ENCODE measurements at regions not wholly inside any gene's neighbourhood (a gene's known extent, or its start where the extent isn't known, plus 50 kb on each side); places are given as distances from the start of the nearest gene placed in this dataset.

GRCh38 chr4:11814758-11815157 is 386.1 kb upstream of the HS3ST1 start (continued):
- TF ChIP-seq, protein P1, sequence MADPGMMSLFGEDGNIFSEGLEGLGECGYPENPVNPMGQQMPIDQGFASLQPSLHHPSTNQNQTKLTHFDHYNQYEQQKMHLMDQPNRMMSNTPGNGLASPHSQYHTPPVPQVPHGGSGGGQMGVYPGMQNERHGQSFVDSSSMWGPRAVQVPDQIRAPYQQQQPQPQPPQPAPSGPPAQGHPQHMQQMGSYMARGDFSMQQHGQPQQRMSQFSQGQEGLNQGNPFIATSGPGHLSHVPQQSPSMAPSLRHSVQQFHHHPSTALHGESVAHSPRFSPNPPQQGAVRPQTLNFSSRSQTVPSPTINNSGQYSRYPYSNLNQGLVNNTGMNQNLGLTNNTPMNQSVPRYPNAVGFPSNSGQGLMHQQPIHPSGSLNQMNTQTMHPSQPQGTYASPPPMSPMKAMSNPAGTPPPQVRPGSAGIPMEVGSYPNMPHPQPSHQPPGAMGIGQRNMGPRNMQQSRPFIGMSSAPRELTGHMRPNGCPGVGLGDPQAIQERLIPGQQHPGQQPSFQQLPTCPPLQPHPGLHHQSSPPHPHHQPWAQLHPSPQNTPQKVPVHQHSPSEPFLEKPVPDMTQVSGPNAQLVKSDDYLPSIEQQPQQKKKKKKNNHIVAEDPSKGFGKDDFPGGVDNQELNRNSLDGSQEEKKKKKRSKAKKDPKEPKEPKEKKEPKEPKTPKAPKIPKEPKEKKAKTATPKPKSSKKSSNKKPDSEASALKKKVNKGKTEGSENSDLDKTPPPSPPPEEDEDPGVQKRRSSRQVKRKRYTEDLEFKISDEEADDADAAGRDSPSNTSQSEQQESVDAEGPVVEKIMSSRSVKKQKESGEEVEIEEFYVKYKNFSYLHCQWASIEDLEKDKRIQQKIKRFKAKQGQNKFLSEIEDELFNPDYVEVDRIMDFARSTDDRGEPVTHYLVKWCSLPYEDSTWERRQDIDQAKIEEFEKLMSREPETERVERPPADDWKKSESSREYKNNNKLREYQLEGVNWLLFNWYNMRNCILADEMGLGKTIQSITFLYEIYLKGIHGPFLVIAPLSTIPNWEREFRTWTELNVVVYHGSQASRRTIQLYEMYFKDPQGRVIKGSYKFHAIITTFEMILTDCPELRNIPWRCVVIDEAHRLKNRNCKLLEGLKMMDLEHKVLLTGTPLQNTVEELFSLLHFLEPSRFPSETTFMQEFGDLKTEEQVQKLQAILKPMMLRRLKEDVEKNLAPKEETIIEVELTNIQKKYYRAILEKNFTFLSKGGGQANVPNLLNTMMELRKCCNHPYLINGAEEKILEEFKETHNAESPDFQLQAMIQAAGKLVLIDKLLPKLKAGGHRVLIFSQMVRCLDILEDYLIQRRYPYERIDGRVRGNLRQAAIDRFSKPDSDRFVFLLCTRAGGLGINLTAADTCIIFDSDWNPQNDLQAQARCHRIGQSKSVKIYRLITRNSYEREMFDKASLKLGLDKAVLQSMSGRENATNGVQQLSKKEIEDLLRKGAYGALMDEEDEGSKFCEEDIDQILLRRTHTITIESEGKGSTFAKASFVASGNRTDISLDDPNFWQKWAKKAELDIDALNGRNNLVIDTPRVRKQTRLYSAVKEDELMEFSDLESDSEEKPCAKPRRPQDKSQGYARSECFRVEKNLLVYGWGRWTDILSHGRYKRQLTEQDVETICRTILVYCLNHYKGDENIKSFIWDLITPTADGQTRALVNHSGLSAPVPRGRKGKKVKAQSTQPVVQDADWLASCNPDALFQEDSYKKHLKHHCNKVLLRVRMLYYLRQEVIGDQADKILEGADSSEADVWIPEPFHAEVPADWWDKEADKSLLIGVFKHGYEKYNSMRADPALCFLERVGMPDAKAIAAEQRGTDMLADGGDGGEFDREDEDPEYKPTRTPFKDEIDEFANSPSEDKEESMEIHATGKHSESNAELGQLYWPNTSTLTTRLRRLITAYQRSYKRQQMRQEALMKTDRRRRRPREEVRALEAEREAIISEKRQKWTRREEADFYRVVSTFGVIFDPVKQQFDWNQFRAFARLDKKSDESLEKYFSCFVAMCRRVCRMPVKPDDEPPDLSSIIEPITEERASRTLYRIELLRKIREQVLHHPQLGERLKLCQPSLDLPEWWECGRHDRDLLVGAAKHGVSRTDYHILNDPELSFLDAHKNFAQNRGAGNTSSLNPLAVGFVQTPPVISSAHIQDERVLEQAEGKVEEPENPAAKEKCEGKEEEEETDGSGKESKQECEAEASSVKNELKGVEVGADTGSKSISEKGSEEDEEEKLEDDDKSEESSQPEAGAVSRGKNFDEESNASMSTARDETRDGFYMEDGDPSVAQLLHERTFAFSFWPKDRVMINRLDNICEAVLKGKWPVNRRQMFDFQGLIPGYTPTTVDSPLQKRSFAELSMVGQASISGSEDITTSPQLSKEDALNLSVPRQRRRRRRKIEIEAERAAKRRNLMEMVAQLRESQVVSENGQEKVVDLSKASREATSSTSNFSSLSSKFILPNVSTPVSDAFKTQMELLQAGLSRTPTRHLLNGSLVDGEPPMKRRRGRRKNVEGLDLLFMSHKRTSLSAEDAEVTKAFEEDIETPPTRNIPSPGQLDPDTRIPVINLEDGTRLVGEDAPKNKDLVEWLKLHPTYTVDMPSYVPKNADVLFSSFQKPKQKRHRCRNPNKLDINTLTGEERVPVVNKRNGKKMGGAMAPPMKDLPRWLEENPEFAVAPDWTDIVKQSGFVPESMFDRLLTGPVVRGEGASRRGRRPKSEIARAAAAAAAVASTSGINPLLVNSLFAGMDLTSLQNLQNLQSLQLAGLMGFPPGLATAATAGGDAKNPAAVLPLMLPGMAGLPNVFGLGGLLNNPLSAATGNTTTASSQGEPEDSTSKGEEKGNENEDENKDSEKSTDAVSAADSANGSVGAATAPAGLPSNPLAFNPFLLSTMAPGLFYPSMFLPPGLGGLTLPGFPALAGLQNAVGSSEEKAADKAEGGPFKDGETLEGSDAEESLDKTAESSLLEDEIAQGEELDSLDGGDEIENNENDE (IDR thresholded peaks at IDR 0.05; ENCODE audit: insufficient replicate concordance, low read length): no peak
- TF ChIP-seq JUND (IDR thresholded peaks at IDR 0.05; ENCODE audit: low read length): no peak
- TF ChIP-seq GABPA (IDR thresholded peaks at IDR 0.05; ENCODE audit: borderline replicate concordance, insufficient read depth, low read length): no peak
- no peak for TF ChIP-seq CEBPB (IDR thresholded peaks at IDR 0.05; ENCODE audit: low read depth, low read length)
- TF ChIP-seq BRCA1 (IDR thresholded peaks at IDR 0.05; ENCODE audit: low read depth, low read length): no peak
- TF ChIP-seq TCF12 (IDR thresholded peaks at IDR 0.05; ENCODE audit: low read depth, low read length): no peak
- TF ChIP-seq EP300 (IDR thresholded peaks at IDR 0.05; ENCODE audit: borderline replicate concordance in 1 of 2, low read depth in 2 of 2, low read length in 2 of 2): no peak
- TF ChIP-seq PHF8 (conservative IDR thresholded peaks at IDR 0.05; ENCODE audit: low read depth, low read length): no peak
- no peak for TF ChIP-seq TAF7 (optimal IDR thresholded peaks at IDR 0.05; ENCODE audit: borderline replicate concordance, low read depth, low read length)
- TF ChIP-seq, protein P2, sequence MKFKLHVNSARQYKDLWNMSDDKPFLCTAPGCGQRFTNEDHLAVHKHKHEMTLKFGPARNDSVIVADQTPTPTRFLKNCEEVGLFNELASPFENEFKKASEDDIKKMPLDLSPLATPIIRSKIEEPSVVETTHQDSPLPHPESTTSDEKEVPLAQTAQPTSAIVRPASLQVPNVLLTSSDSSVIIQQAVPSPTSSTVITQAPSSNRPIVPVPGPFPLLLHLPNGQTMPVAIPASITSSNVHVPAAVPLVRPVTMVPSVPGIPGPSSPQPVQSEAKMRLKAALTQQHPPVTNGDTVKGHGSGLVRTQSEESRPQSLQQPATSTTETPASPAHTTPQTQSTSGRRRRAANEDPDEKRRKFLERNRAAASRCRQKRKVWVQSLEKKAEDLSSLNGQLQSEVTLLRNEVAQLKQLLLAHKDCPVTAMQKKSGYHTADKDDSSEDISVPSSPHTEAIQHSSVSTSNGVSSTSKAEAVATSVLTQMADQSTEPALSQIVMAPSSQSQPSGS (IDR thresholded peaks at IDR 0.05; ENCODE audit: low read length): no peak
